BE2C (cell line): ENCODE measurements at regions not wholly inside any gene's neighbourhood (a gene's known extent, or its start where the extent isn't known, plus 50 kb on each side); places are given as distances from the start of the nearest gene placed in this dataset.
A peak's percentile ranks its signal among the peaks of the same experiment; 100 is the strongest.

Source experiments
- DNase-seq: peaks from one replicate; pipeline ENCODE4 v3.0.0-alpha.2; 2020
- H3K27me3 ChIP-seq: fragments of 250-450 bp; sonication (Bioruptor Pico); 2 replicates; pipeline ENCODE4 v1.5.1; 2020; ENCODE audit warnings: mild to moderate bottlenecking
- H3K36me3 ChIP-seq: fragments of 250-450 bp; sonication (Bioruptor Pico); 2 replicates; pipeline ENCODE4 v1.5.1; 2020; ENCODE audit warnings: mild to moderate bottlenecking
- H3K4me1 ChIP-seq: fragments of 250-450 bp; sonication (Bioruptor Pico); 2 replicates; pipeline ENCODE4 v1.5.1; 2020
- H3K4me3 ChIP-seq: 2 replicates; pipeline ENCODE4 v1.5.1; 2011; ENCODE audit warnings: low read depth, low read length
- H3K9me3 ChIP-seq: fragments of 250-450 bp; sonication (Bioruptor Pico); 2 replicates; pipeline ENCODE4 v1.5.1; 2020
- TF ChIP-seq, protein P1 (sequence below): IDR thresholded peaks from 2 replicates; pipeline ENCODE4 v1.5.1; 2012; ENCODE audit warnings: mild to moderate bottlenecking, low read depth, low read length

DNA sequence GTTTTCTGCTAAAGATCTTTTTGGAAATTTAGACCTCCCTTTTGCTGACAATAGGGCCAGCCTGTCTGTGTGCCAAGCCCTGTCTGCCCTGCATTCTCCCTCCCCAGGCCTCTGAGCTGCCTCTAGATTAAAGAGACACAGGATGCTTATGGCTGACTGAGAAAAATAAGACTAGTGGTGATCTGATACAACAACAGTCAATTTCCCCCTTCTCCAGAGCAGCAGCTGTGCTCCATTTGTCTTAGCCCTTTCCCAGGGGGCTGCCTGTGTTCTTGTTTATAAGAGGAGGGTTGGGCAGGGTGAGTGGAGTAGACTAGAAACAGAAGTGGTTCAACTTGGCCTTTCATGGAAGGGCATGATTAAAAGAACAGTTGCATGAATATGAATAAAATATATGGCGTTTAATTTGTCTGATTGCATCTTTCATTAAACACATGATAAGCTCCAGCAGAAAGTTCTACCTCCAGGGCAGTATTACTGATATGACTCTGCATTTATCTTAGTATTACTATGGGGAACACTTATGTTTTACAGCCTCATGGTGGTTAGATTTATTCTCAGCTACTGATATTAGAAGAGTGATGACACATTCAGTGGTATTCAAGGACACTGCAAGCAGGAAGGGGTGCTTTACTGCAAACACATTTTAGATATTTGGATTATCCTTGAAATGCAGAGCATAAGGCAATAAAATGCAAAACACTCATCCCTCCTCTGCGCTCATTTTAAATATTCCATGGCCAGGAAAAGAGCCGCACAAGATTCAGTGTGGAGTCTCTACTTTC lies 150.2 kb upstream of the CLEC14A start:
- DNase-seq: peak; percentile 81
- Histone ChIP-seq H3K4me1 (peaks cover 18% of the 10 kb centered on the region), H3K4me3 (no peak overlapping the region), H3K36me3 (no peaks in the 10 kb centered on the region), H3K27me3 (no peaks in the 10 kb centered on the region), H3K9me3 (no peaks in the 10 kb centered on the region)
- TF ChIP-seq, protein P1, sequence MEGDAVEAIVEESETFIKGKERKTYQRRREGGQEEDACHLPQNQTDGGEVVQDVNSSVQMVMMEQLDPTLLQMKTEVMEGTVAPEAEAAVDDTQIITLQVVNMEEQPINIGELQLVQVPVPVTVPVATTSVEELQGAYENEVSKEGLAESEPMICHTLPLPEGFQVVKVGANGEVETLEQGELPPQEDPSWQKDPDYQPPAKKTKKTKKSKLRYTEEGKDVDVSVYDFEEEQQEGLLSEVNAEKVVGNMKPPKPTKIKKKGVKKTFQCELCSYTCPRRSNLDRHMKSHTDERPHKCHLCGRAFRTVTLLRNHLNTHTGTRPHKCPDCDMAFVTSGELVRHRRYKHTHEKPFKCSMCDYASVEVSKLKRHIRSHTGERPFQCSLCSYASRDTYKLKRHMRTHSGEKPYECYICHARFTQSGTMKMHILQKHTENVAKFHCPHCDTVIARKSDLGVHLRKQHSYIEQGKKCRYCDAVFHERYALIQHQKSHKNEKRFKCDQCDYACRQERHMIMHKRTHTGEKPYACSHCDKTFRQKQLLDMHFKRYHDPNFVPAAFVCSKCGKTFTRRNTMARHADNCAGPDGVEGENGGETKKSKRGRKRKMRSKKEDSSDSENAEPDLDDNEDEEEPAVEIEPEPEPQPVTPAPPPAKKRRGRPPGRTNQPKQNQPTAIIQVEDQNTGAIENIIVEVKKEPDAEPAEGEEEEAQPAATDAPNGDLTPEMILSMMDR: peak; percentile 56

DNA sequence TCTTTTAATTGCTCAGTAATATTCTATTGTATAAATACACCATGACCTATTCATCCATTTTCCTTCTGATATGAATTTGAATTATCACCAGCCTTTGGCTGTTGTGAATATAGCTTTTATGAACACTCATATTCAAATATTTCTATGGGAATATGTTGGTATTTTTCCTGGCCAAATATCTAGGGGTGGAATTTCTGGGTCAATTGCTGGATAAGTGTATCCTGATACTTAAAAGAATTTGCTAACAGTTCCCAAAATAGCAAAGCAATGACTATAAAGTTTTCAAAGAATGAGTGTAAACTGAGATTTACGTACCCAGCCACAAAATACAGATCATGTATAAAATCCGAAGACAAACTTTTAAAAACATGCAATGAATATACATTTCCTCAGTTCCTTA lies 148.7 kb upstream of the CLEC14A start:
- no peaks in the 10 kb centered on the region for H3K27me3 ChIP-seq
- TF ChIP-seq, protein P1: no peak

DNA sequence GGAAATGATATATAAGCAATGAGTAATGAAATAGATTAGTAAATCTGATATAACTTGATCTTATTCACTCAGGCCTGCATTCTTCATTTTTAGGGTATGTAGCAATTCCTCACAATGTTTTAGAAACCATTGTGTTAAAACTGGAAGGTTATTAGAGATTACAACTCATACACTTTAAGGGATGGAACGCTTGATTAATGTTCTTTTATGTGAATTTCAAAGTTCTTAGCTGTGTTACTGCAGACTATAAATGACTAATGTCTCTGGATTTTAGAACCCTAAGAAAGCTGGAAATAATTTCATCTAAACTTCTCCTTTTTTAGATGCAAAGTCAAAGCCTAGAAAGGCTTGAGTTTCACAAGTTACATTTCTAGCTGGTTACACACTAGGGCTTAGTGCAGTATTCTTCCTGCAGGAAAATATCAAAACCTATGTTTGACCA lies 148.2 kb upstream of the CLEC14A start:
- no peak overlapping the region for H3K4me3 ChIP-seq
- peaks cover 18% of the 10 kb centered on the region for H3K4me1 ChIP-seq
- TF ChIP-seq, protein P1: no peak
- H3K27me3 ChIP-seq: no peaks in the 10 kb centered on the region
- no peaks in the 10 kb centered on the region for H3K36me3 ChIP-seq
- H3K9me3 ChIP-seq: no peaks in the 10 kb centered on the region
- no peak for DNase-seq

More for the DNA sequence above, 148.7 kb upstream of the CLEC14A start:
- Histone ChIP-seq H3K4me3 (no peak overlapping the region), H3K36me3 (no peaks in the 10 kb centered on the region), H3K4me1 (peaks cover 18% of the 10 kb centered on the region), H3K9me3 (no peaks in the 10 kb centered on the region)
- DNase-seq: no peak

DNA sequence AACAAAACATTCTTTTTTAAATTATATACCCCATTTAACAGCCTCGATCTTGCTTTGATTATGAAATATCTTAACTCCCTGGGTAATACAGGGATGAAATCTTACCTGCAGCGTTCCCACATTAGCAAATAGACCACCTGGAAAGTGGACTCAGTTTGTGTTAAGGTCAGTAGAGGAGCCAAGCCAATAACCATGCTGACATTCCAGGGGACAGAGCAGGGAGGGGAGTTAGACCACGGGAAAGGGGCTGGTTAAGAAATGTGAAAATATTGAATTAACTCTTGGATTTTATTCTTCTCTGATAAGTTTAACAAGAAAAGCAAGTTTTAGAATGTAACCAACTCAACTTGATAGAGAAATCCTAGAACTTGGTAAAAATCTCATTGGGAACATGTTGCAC lies 144.9 kb upstream of the CLEC14A start:
- Histone ChIP-seq H3K4me3 (no peak overlapping the region), H3K27me3 (no peaks in the 10 kb centered on the region), H3K4me1 (peaks cover 7% of the 10 kb centered on the region), H3K36me3 (no peaks in the 10 kb centered on the region), H3K9me3 (no peaks in the 10 kb centered on the region)
- TF ChIP-seq, protein P1: no peak
- no peak for DNase-seq

DNA sequence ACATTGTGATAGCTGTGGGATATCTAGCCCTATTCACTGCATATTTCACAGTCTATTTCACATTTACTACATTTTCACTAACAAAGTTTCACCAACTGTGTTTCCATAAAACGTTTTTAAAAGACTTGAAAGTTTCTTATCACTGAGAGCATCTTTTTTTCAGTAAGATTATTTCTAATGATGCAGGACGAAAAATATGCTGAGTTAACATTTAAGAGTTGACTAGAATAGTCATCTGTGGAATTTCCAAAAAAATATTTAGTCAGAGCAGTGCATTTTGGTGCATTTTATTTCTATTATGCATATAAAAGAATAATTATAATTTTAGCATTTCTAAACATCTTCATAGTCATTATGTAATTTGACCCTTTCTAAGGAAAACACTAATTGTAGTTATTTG lies 143.8 kb upstream of the CLEC14A start:
- TF ChIP-seq, protein P1: no peak

DNA sequence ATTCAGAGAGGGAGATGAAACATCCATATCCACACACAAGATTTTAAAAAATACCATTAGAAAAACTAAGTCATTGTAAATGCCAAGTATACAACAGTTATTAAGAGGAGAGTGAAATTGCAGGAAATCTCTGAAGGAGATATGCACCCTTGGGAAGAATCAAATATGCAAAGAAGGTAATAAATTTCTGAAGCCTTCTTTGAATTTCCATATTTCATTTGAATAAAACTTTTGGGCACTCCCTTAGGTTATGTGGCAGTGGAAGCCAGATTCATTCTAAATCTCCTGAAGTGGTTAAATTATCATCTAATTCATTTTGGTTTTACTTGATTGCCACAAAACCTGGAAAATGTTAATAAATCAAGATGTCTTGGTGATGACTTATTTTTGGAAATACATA lies 138.9 kb upstream of the CLEC14A start:
- no peak for DNase-seq
- no peak overlapping the region for H3K4me3 ChIP-seq
- H3K9me3 ChIP-seq: no peaks in the 10 kb centered on the region
- H3K27me3 ChIP-seq: no peaks in the 10 kb centered on the region
- TF ChIP-seq, protein P1: no peak
- H3K4me1 ChIP-seq: no peaks in the 10 kb centered on the region
- no peaks in the 10 kb centered on the region for H3K36me3 ChIP-seq

More for the DNA sequence above, 143.8 kb upstream of the CLEC14A start:
- Histone ChIP-seq H3K4me3 (no peak overlapping the region), H3K27me3 (no peaks in the 10 kb centered on the region), H3K36me3 (no peaks in the 10 kb centered on the region), H3K4me1 (no peaks in the 10 kb centered on the region), H3K9me3 (no peaks in the 10 kb centered on the region)
- no peak for DNase-seq
